H1 (cell line): ENCODE measurements at regions not wholly inside any gene's neighbourhood (a gene's known extent, or its start where the extent isn't known, plus 50 kb on each side); places are given as distances from the start of the nearest gene placed in this dataset.

Experiments used
- CTCF ChIA-PET: fragments of 300-600 bp; sonication (Branson Sonifier 250); formaldehyde crosslinking; loops from one replicate; lab custom pipeline; 2021; ENCODE audit not compliant: partially characterized antibody; lab: Charles Lee
- POLR2A ChIA-PET: fragments of 300-600 bp; sonication (Branson Sonifier 250); formaldehyde crosslinking; loops from one replicate; lab custom pipeline; 2021; ENCODE audit warnings: inconsistent platforms; ENCODE audit not compliant: partially characterized antibody; lab: Charles Lee
- DNase-seq, 2 experiments: peaks; one replicate each; pipeline versions ENCODE4 v3.0.0 to v3.0.0-alpha.2; 2010 to 2022; ENCODE audit warnings: low spot score in 2 of 2, low read depth in 1 of 2, mixed read lengths in 1 of 2
- FAIRE-seq: peaks from 2 replicates; lab custom pipeline; 2011; peaks lifted over from hg19 to GRCh38; lab: Jason Lieb, UNC
- H2AFZ ChIP-seq: 2 replicates; pipeline ENCODE4 v1.8.1; 2012; ENCODE audit warnings: low read length, inconsistent platforms
- H2AK5ac ChIP-seq: 2 replicates; pipeline ENCODE4 v1.6.1; 2013; ENCODE audit warnings: low read depth, low read length
- H2BK120ac ChIP-seq: replicated peaks from 2 replicates; pipeline ENCODE3; 2013; ENCODE audit warnings: low read depth, low read length, inconsistent platforms
- H2BK12ac ChIP-seq: 2 replicates; pipeline ENCODE4 v1.6.1; 2013; ENCODE audit warnings: low read depth, low read length
- H2BK15ac ChIP-seq: 2 replicates; pipeline ENCODE4 v1.6.1; 2013; ENCODE audit warnings: low read length
- H2BK20ac ChIP-seq: 2 replicates; pipeline ENCODE4 v1.6.1; 2013; ENCODE audit warnings: low read length
- H2BK5ac ChIP-seq: 2 replicates; pipeline ENCODE4 v1.6.1; 2013; ENCODE audit warnings: low read depth, low read length
- H3K14ac ChIP-seq: 2 replicates; pipeline ENCODE4 v1.6.1; 2013; ENCODE audit warnings: inconsistent platforms; ENCODE audit not compliant: insufficient read length
- H3K18ac ChIP-seq: 2 replicates; pipeline ENCODE4 v1.6.1; 2013; ENCODE audit warnings: low read length; ENCODE audit errors: extremely low read depth
- H3K23ac ChIP-seq: 2 replicates; pipeline ENCODE4 v1.6.1; 2013; ENCODE audit warnings: inconsistent platforms; ENCODE audit not compliant: insufficient read length
- H3K23me2 ChIP-seq: 2 replicates; pipeline ENCODE4 v1.6.1; 2013; ENCODE audit warnings: low read depth, low read length
- H3K27ac ChIP-seq: 2 replicates; pipeline ENCODE4 v1.6.1; 2011; ENCODE audit warnings: low read depth, low read length, inconsistent platforms
- H3K27me3 ChIP-seq, 4 experiments: replicated peaks in 1 of 4; 1 replicate in 1 of 4; 2 replicates in 3 of 4; pipeline versions ENCODE4 v1.6.1 to v1.8.1; 2011 to 2013; ENCODE audit warnings: low read length in 3 of 4, mild to moderate bottlenecking in 3 of 4, inconsistent platforms in 2 of 4, mixed read lengths in 2 of 4, moderate library complexity in 1 of 4; ENCODE audit not compliant: control insufficient read depth in 3 of 4, insufficient read depth in 3 of 4; ENCODE audit errors: extremely low read depth in 1 of 4
- H3K36me3 ChIP-seq, 4 experiments: 2 replicates each; pipeline versions ENCODE4 v1.6.1 to v1.8.1; 2011 to 2013; ENCODE audit warnings: mild to moderate bottlenecking in 4 of 4, low read length in 3 of 4, moderate library complexity in 2 of 4, control low read depth in 1 of 4, inconsistent platforms in 1 of 4; ENCODE audit not compliant: insufficient read depth in 4 of 4, control insufficient read depth in 2 of 4
- H3K4ac ChIP-seq: replicated peaks from 2 replicates; pipeline ENCODE3; 2013; ENCODE audit warnings: low read length, low read depth, mixed read lengths, inconsistent platforms; ENCODE audit not compliant: insufficient read length
- H3K4me1 ChIP-seq, 4 experiments: replicated peaks in 1 of 4; 1 replicate in 1 of 4; 2 replicates in 3 of 4; pipeline versions ENCODE4 v1.6.1 to v1.8.1; 2011 to 2013; ENCODE audit warnings: low read length in 3 of 4, inconsistent platforms in 2 of 4, mixed read lengths in 1 of 4; ENCODE audit not compliant: insufficient read depth in 4 of 4, control insufficient read depth in 3 of 4
- H3K4me2 ChIP-seq, 2 experiments: 2 replicates each; pipeline versions ENCODE4 v1.6.1 to v1.8.1; 2011 to 2013; ENCODE audit warnings: low read depth in 2 of 2, low read length in 2 of 2, control low read depth in 1 of 2, inconsistent platforms in 1 of 2, mild to moderate bottlenecking in 1 of 2; ENCODE audit not compliant: insufficient read depth in 1 of 2
- H3K4me3 ChIP-seq, 4 experiments: fragments of 200-600, 300-600 bp in 1 of 4; sonication (generic), shearing (Covaris generic), sonication (Bioruptor Twin) in 1 of 4; 2 replicates each; pipeline versions ENCODE4 v1.5.1 to v1.8.1; 2011 to 2016; ENCODE audit warnings: low read length in 4 of 4, low read depth in 3 of 4, control low read depth in 2 of 4, inconsistent platforms in 2 of 4, mild to moderate bottlenecking in 2 of 4, mixed read lengths in 1 of 4, moderate library complexity in 1 of 4; ENCODE audit not compliant: insufficient read depth in 2 of 4; ENCODE audit errors: extremely low read depth in 1 of 4
- H3K56ac ChIP-seq: replicated peaks from 2 replicates; pipeline ENCODE3; 2013; ENCODE audit warnings: low read depth, mild to moderate bottlenecking, mixed read lengths, low read length, inconsistent platforms; ENCODE audit not compliant: insufficient read length
- H3K79me1 ChIP-seq: 2 replicates; pipeline ENCODE4 v1.6.1; 2013; ENCODE audit warnings: low read depth, low read length, control low read depth
- H3K79me2 ChIP-seq, 2 experiments: 2 replicates each; pipeline versions ENCODE4 v1.6.1 to v1.8.1; 2012 to 2013; ENCODE audit warnings: low read length in 2 of 2, mild to moderate bottlenecking in 2 of 2, inconsistent platforms in 1 of 2; ENCODE audit not compliant: insufficient read depth in 2 of 2, control insufficient read depth in 1 of 2
- H3K9ac ChIP-seq, 4 experiments: replicated peaks in 1 of 4; 1 replicate in 1 of 4; 2 replicates in 3 of 4; pipeline versions ENCODE4 v1.6.1 to v1.8.1; 2011 to 2013; ENCODE audit warnings: low read depth in 3 of 4, low read length in 3 of 4, control low read depth in 2 of 4, mild to moderate bottlenecking in 2 of 4, moderate library complexity in 2 of 4, inconsistent platforms in 1 of 4; ENCODE audit errors: extremely low read depth in 1 of 4
- H3K9me3 ChIP-seq, 2 experiments: 2 replicates each; pipeline versions ENCODE4 v1.6.1 to v1.8.1; 2012 to 2013; ENCODE audit warnings: mild to moderate bottlenecking in 2 of 2, moderate library complexity in 2 of 2, control low read depth in 1 of 2, inconsistent platforms in 1 of 2, low read depth in 1 of 2, low read length in 1 of 2, mixed read lengths in 1 of 2; ENCODE audit not compliant: insufficient read depth in 2 of 2
- H4K20me1 ChIP-seq, 2 experiments: replicated peaks in 1 of 2; 2 replicates each; pipeline versions ENCODE3 to v1.8.1; 2011 to 2013; ENCODE audit warnings: inconsistent platforms in 2 of 2, low read length in 2 of 2, mild to moderate bottlenecking in 1 of 2; ENCODE audit not compliant: insufficient read depth in 2 of 2, control insufficient read depth in 1 of 2
- H4K5ac ChIP-seq: 2 replicates; pipeline ENCODE4 v1.6.1; 2013; ENCODE audit warnings: low read length, low read depth, mixed read lengths, inconsistent platforms; ENCODE audit not compliant: insufficient read length
- H4K8ac ChIP-seq: 2 replicates; pipeline ENCODE4 v1.8.0; 2013; ENCODE audit warnings: mild to moderate bottlenecking, moderate library complexity, low read length, inconsistent platforms; ENCODE audit not compliant: insufficient read depth; ENCODE audit errors: extremely low read depth
- H4K91ac ChIP-seq: replicated peaks from 2 replicates; pipeline ENCODE3; 2013; ENCODE audit warnings: low read length, mixed read lengths, inconsistent platforms; ENCODE audit not compliant: insufficient read length
- ASH2L ChIP-seq: fragments of 200-600, 300-600 bp; sonication (generic); IDR thresholded peaks from one replicate; pipeline ENCODE4 v1.7.1; 2017; ENCODE audit warnings: low read length
- BCL11A ChIP-seq, 2 experiments: IDR thresholded peaks; one replicate each; pipeline ENCODE4 v1.6.1; 2011; ENCODE audit warnings: low read depth in 2 of 2, low read length in 2 of 2, mild to moderate bottlenecking in 2 of 2
- BRCA1 ChIP-seq: IDR thresholded peaks from 2 replicates; pipeline ENCODE4 v1.6.1; 2012; ENCODE audit warnings: low read depth, low read length, improper control_type of control experiment
- CREB1 ChIP-seq: IDR thresholded peaks from 2 replicates; pipeline ENCODE4 v1.6.1; 2012; ENCODE audit warnings: inconsistent platforms
- GABPA ChIP-seq: IDR thresholded peaks from 2 replicates; pipeline ENCODE4 v1.6.1; 2011; ENCODE audit warnings: mild to moderate bottlenecking, low read length, moderate library complexity, borderline replicate concordance; ENCODE audit not compliant: insufficient read depth
- MAFK ChIP-seq: IDR thresholded peaks from 2 replicates; pipeline ENCODE4 v1.6.1; 2012; ENCODE audit warnings: low read depth, mild to moderate bottlenecking, improper control_type of control experiment, low read length
- NANOG ChIP-seq: IDR thresholded peaks from 2 replicates; pipeline ENCODE4 v1.6.1; 2011; ENCODE audit warnings: low read length, low read depth, mild to moderate bottlenecking, inconsistent platforms; ENCODE audit not compliant: insufficient read depth, poor library complexity, severe bottlenecking
- POLR2AphosphoS5 ChIP-seq: IDR thresholded peaks from 2 replicates; pipeline ENCODE4 v1.6.1; 2011; ENCODE audit warnings: low read depth, low read length
- RBBP5 ChIP-seq: IDR thresholded peaks from 2 replicates; pipeline ENCODE4 v1.7.1; 2012; ENCODE audit warnings: low read depth, mild to moderate bottlenecking, inconsistent platforms, low read length, moderate library complexity, borderline replicate concordance
- RNF2 ChIP-seq: fragments of 200-900, 300-1000 bp; sonication (generic); IDR thresholded peaks from 2 replicates; pipeline ENCODE4 v1.7.1; 2016; ENCODE audit warnings: borderline replicate concordance, low read depth, mild to moderate bottlenecking, antibody characterized with exemption, low read length; ENCODE audit not compliant: poor library complexity, severe bottlenecking; ENCODE audit errors: missing control alignments
- SUZ12 ChIP-seq: fragments of 200-600 bp; sonication (generic); IDR thresholded peaks from 2 replicates; pipeline ENCODE4 v1.6.1; 2012; ENCODE audit warnings: mild to moderate bottlenecking, inconsistent platforms, low read length, moderate library complexity, mixed read lengths
- TAF1 ChIP-seq: IDR thresholded peaks from 2 replicates; pipeline ENCODE4 v1.6.1; 2011; ENCODE audit warnings: mild to moderate bottlenecking, low read depth, low read length
- ZNF274 ChIP-seq: IDR thresholded peaks from 2 replicates; pipeline ENCODE4 v1.7.0; 2012; ENCODE audit warnings: low read length, borderline replicate concordance; ENCODE audit errors: extremely low read depth
- WGBS, 2 experiments: shearing (Covaris generic) in 1 of 2; methylation state at CpG; one replicate each; pipeline versions ENCODE4 v1.1.6 to v1.1.7; 2013 to 2015; ENCODE audit warnings: low lambda C conversion rate in 2 of 2, mixed read lengths in 2 of 2, inconsistent platforms in 1 of 2, low coverage in 1 of 2, missing lambda C conversion rate in 1 of 2; ENCODE audit not compliant: insufficient replicate concordance in 2 of 2, insufficient coverage in 1 of 2, insufficient read length in 1 of 2; ENCODE audit errors: extremely low coverage in 1 of 2, missing lambda C conversion rate in 1 of 2; 5-methylcytosine and 5-hydroxymethylcytosine counted together

DNA sequence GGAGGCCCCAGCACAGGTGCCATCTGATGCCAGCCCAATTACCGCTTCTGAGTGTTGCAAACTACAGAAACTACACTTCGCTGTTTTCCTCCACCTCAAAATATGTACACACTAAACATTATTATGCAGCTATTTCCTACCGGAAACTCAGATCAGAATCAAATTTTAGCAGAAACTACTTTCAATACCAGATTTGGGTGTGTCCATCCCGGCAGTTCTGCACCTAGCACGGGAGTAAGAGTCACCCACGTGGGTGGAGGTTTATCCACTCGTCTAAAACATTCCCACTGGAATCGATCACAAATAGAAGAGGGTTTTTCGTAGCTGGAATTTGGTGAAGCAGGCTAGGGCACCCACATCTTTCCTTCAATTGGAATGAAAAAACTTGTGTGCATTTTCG lies 214.4 kb upstream of the PRKCQ start:
- Histone ChIP-seq H2BK12ac (peak overlapping the region; percentile 77), H3K4me2 (peak overlapping the region; percentile 29 to 58; a peak in 3 of 4 replicates), H3K9ac (peak overlapping the region in 1 of 4 experiments; percentile 42; a peak in 1 of 7 replicates)
- TF ChIP-seq BCL11A (IDR thresholded peaks at IDR 0.05; ENCODE audit: low read depth in 2 of 2, low read length in 2 of 2) (no peak), MAFK (no peak), CREB1 (no peak), TAF1 (no peak), GABPA (no peak), ZNF274 (no peak), ASH2L (no peak), SUZ12 (no peak), BRCA1 (no peak), RNF2 (no peak), POLR2AphosphoS5 (no peak), NANOG (no peak), RBBP5 (no peak)

More for the DNA sequence above, 214.4 kb upstream of the PRKCQ start:
- H2AFZ ChIP-seq = peak overlapping the region; percentile 83; the same call in 1 of the 2 replicates
- no peaks in the 10 kb centered on the region for H3K79me2 ChIP-seq
- peaks cover 9 to 23% (median 18%) of the 10 kb centered on the region in 4 experiments for H3K4me1 ChIP-seq
- FAIRE-seq (no peak), DNase-seq (no peak)
- no peak overlapping the region; the same call in 1 of the 2 replicates for H2AK5ac ChIP-seq
- H4K20me1 ChIP-seq = no peaks in the 10 kb centered on the region
- H3K23me2 ChIP-seq = no peaks in the 10 kb centered on the region; the same call in 1 of the 2 replicates
- POLR2A ChIA-PET = interaction anchor here (0.7 to 1.6 kb wide), 4 partner anchors 9 to 183 kb away, joined by 3 to 4 read pairs (median 4); no protein-coding TSS in a partner anchor
- H4K5ac ChIP-seq = peak overlapping the region; percentile 70
- no peaks in the 10 kb centered on the region for H3K79me1 ChIP-seq
- H2BK120ac ChIP-seq = peak overlapping the region; percentile 83
- H2BK15ac ChIP-seq = peak overlapping the region; percentile 18; the same call in 1 of the 2 replicates
- no peak overlapping the region for H4K8ac ChIP-seq
- H4K91ac ChIP-seq = peak overlapping the region; percentile 94
- H2BK20ac ChIP-seq = peak overlapping the region; percentile 82; the same call in 1 of the 2 replicates
- peak overlapping the region; percentile 92 for H2BK5ac ChIP-seq
- H3K56ac ChIP-seq = peak overlapping the region; percentile 32
- CTCF ChIA-PET = interaction anchor here (0.7 kb wide), 1 partner anchor 128 kb away, joined by 3 read pairs; no protein-coding TSS in a partner anchor
- H3K9me3 ChIP-seq = no peaks in the 10 kb centered on the region
- peak overlapping the region in 1 of 4 experiments; percentile 14; a peak in 1 of 8 replicates for H3K4me3 ChIP-seq
- no peak overlapping the region for H3K14ac ChIP-seq
- H3K4ac ChIP-seq = peak overlapping the region; percentile 93
- H3K23ac ChIP-seq = no peak overlapping the region
- peaks cover 0 to 6% (median 0%) of the 10 kb centered on the region in 4 experiments; a peak in 1 of 8 replicates for H3K36me3 ChIP-seq
- H3K27ac ChIP-seq = peak overlapping the region; percentile 51
- H3K18ac ChIP-seq = peak overlapping the region; percentile 91
- no peaks in the 10 kb centered on the region for H3K27me3 ChIP-seq
- 72% methylated on average over 10 of the region's 10 CpGs; no CpG with 5 or more reads in 1 of the 2 experiments for WGBS, 2 experiments
